H9 (cell line): ENCODE measurements at regions not wholly inside any gene's neighbourhood (a gene's known extent, or its start where the extent isn't known, plus 50 kb on each side); places are given as distances from the start of the nearest gene placed in this dataset.

Experiments
- DNase-seq: peaks from one replicate; pipeline ENCODE4 v3.0.0-alpha.2; 2017
- H2AFZ ChIP-seq: one replicate; pipeline ENCODE4 v1.6.1; 2013; ENCODE audit warnings: mild to moderate bottlenecking, low read length, control low read depth, moderate library complexity
- H2AK5ac ChIP-seq: 2 replicates; pipeline ENCODE4 v1.6.1; 2013; ENCODE audit warnings: low read length, control low read depth, mixed read lengths; ENCODE audit not compliant: insufficient read length
- H2BK120ac ChIP-seq: one replicate; pipeline ENCODE4 v1.6.1; 2013; ENCODE audit warnings: low read depth, mild to moderate bottlenecking, low read length, control low read depth, inconsistent platforms; ENCODE audit not compliant: poor library complexity, severe bottlenecking
- H2BK12ac ChIP-seq: 2 replicates; pipeline ENCODE4 v1.6.1; 2013; ENCODE audit warnings: low read length, control low read depth, mixed read lengths, low read depth; ENCODE audit not compliant: insufficient read length
- H2BK15ac ChIP-seq: 2 replicates; pipeline ENCODE4 v1.6.1; 2013; ENCODE audit warnings: low read depth, low read length, control low read depth
- H2BK20ac ChIP-seq: one replicate; pipeline ENCODE4 v1.6.1; 2013; ENCODE audit warnings: low read depth, mild to moderate bottlenecking, low read length, control low read depth, inconsistent platforms; ENCODE audit not compliant: poor library complexity, severe bottlenecking
- H2BK5ac ChIP-seq: 2 replicates; pipeline ENCODE4 v1.6.1; 2013; ENCODE audit warnings: low read length, control low read depth, mixed read lengths; ENCODE audit not compliant: insufficient read length
- H3K14ac ChIP-seq: 2 replicates; pipeline ENCODE4 v1.6.1; 2013; ENCODE audit warnings: low read length, control low read depth; ENCODE audit not compliant: insufficient read depth
- H3K18ac ChIP-seq: 2 replicates; pipeline ENCODE4 v1.6.1; 2013; ENCODE audit warnings: low read depth, mild to moderate bottlenecking, mixed read lengths, low read length, control low read depth; ENCODE audit not compliant: insufficient read length
- H3K23ac ChIP-seq: 2 replicates; pipeline ENCODE4 v1.6.1; 2013; ENCODE audit warnings: low read length, control low read depth, mixed read lengths, low read depth; ENCODE audit not compliant: insufficient read length
- H3K23me2 ChIP-seq: 2 replicates; pipeline ENCODE4 v1.6.1; 2013; ENCODE audit warnings: low read depth, mild to moderate bottlenecking, mixed read lengths, low read length, control low read depth; ENCODE audit not compliant: insufficient read length, poor library complexity, severe bottlenecking
- H3K27ac ChIP-seq: 2 replicates; pipeline ENCODE4 v1.5.1; 2013; ENCODE audit warnings: low read length, control low read depth, mixed read lengths, low read depth; ENCODE audit not compliant: insufficient read length
- H3K27me3 ChIP-seq: 2 replicates; pipeline ENCODE4 v1.6.1; 2013; ENCODE audit warnings: low read length, control low read depth, inconsistent platforms; ENCODE audit not compliant: insufficient read depth
- H3K4ac ChIP-seq: 2 replicates; pipeline ENCODE4 v1.6.1; 2013; ENCODE audit warnings: low read depth, mild to moderate bottlenecking, control low read depth, inconsistent platforms, low read length, moderate library complexity
- H3K4me1 ChIP-seq: 2 replicates; pipeline ENCODE4 v1.6.1; 2013; ENCODE audit warnings: low read length, control low read depth, inconsistent platforms; ENCODE audit not compliant: insufficient read depth
- H3K4me2 ChIP-seq: 2 replicates; pipeline ENCODE4 v1.6.1; 2013; ENCODE audit warnings: low read length, control low read depth, mixed read lengths; ENCODE audit not compliant: insufficient read length, insufficient read depth
- H3K56ac ChIP-seq: 2 replicates; pipeline ENCODE4 v1.6.1; 2013; ENCODE audit warnings: low read depth, mild to moderate bottlenecking, mixed read lengths, low read length, control low read depth; ENCODE audit not compliant: insufficient read length
- H3K79me1 ChIP-seq: 2 replicates; pipeline ENCODE4 v1.6.1; 2013; ENCODE audit warnings: low read depth, mild to moderate bottlenecking, moderate library complexity, low read length, control low read depth, inconsistent platforms; ENCODE audit not compliant: insufficient read depth, poor library complexity, severe bottlenecking
- H3K79me2 ChIP-seq: 2 replicates; pipeline ENCODE4 v1.6.1; 2013; ENCODE audit warnings: low read length, control low read depth, inconsistent platforms; ENCODE audit not compliant: insufficient read depth
- H3K9ac ChIP-seq: 2 replicates; pipeline ENCODE4 v1.6.1; 2013; ENCODE audit warnings: low read length, control low read depth, mixed read lengths; ENCODE audit not compliant: insufficient read length; ENCODE audit errors: extremely low read depth
- H3K9me3 ChIP-seq: one replicate; pipeline ENCODE4 v1.6.1; 2013; ENCODE audit warnings: low read depth, low read length, inconsistent platforms; ENCODE audit not compliant: control insufficient read depth
- H3T11ph ChIP-seq: one replicate; pipeline ENCODE4 v1.6.1; 2013; ENCODE audit warnings: mild to moderate bottlenecking, low read length, control low read depth, inconsistent platforms
- H4K20me1 ChIP-seq: one replicate; pipeline ENCODE4 v1.6.1; 2013; ENCODE audit not compliant: control insufficient read depth, insufficient read length, insufficient read depth
- H4K5ac ChIP-seq: 2 replicates; pipeline ENCODE4 v1.6.1; 2013; ENCODE audit warnings: low read depth, mild to moderate bottlenecking, mixed read lengths, low read length, control low read depth; ENCODE audit not compliant: insufficient read length
- H4K8ac ChIP-seq: replicated peaks from 2 replicates; pipeline ENCODE4 v1.6.1; 2013; ENCODE audit warnings: low read length, control low read depth, mixed read lengths, low read depth; ENCODE audit not compliant: insufficient read length
- H4K91ac ChIP-seq: 2 replicates; pipeline ENCODE4 v1.6.1; 2013; ENCODE audit warnings: low read depth, mild to moderate bottlenecking, moderate library complexity, mixed read lengths, low read length, control low read depth; ENCODE audit not compliant: insufficient read length
- H3K27ac Mint-ChIP-seq, 3 experiments: 2 replicates in 2 of 3; 3 replicates in 1 of 3; pipeline ENCODE4 v1.8.0; 2020 to 2021; ENCODE audit warnings: mixed read lengths in 3 of 3, mild to moderate bottlenecking in 1 of 3, moderate library complexity in 1 of 3
- H3K27me3 Mint-ChIP-seq: 2 replicates; pipeline ENCODE4 v1.8.0; 2021; ENCODE audit warnings: low read depth, mild to moderate bottlenecking, moderate library complexity, mixed read lengths
- H3K36me3 Mint-ChIP-seq, 3 experiments: 2 replicates in 2 of 3; 3 replicates in 1 of 3; pipeline ENCODE4 v1.8.0; 2020 to 2021; ENCODE audit warnings: low read depth in 3 of 3, mixed read lengths in 3 of 3; ENCODE audit not compliant: insufficient read depth in 1 of 3
- H3K4me1 Mint-ChIP-seq, 2 experiments: 2 replicates each; pipeline ENCODE4 v1.8.0; 2020; ENCODE audit warnings: mixed read lengths in 2 of 2
- H3K4me3 Mint-ChIP-seq, 2 experiments: 2 replicates in 1 of 2; 3 replicates in 1 of 2; pipeline ENCODE4 v1.8.0; 2020 to 2021; ENCODE audit warnings: mild to moderate bottlenecking in 2 of 2, mixed read lengths in 2 of 2, moderate library complexity in 1 of 2
- H3K9me3 Mint-ChIP-seq, 2 experiments: 2 replicates in 1 of 2; 3 replicates in 1 of 2; pipeline ENCODE4 v1.8.0; 2020; ENCODE audit warnings: mild to moderate bottlenecking in 2 of 2, mixed read lengths in 2 of 2, moderate library complexity in 1 of 2
- CTCF ChIP-seq: fragments of 200-600 bp; sonication (generic); conservative IDR thresholded peaks from 3 replicates; pipeline ENCODE4 v1.8.0; 2021; ENCODE audit warnings: antibody characterized with exemption, mild to moderate bottlenecking
- WGBS: extraction: QIAGEN DNeasy Blood & Tissue Kit; methylation state at CpG from one replicate; pipeline ENCODE4 v1.1.7; 2013; ENCODE audit warnings: missing lambda C conversion rate, low lambda C conversion rate, mixed read lengths; ENCODE audit not compliant: insufficient read length; ENCODE audit errors: extremely low coverage; 5-methylcytosine and 5-hydroxymethylcytosine counted together

GRCh38 chr15:93485438-93486327 lies 396.7 kb upstream of the RGMA start:
- TF ChIP-seq CTCF = peak; percentile 35; the same call in 2 of the 3 replicates
- H4K5ac ChIP-seq = no peak overlapping the region
- no peaks in the 10 kb centered on the region for H3K23me2 ChIP-seq
- no peak overlapping the region for H3K14ac ChIP-seq
- no peak overlapping the region for H3K4ac ChIP-seq
- H3K9ac ChIP-seq = no peak overlapping the region
- no peak overlapping the region for H4K8ac ChIP-seq
- no peak overlapping the region for H2BK5ac ChIP-seq
- no peaks in the 10 kb centered on the region for H3K79me1 ChIP-seq
- H3K23ac ChIP-seq = no peak overlapping the region
- H3K4me1 ChIP-seq = 0 out of 2 replicates have a peak, but pooled peaks cover 2% of the 10 kb centered on the region
- H3K27me3 ChIP-seq = no peaks in the 10 kb centered on the region
- H4K20me1 ChIP-seq = no peaks in the 10 kb centered on the region
- no peak overlapping the region for H2BK20ac ChIP-seq
- no peaks in the 10 kb centered on the region for H3K9me3 Mint-ChIP-seq
- no peak overlapping the region for H3K27ac Mint-ChIP-seq
- no peaks in the 10 kb centered on the region for H3K9me3 ChIP-seq
- no peak overlapping the region for H3K56ac ChIP-seq
- no peak overlapping the region for H3K27ac ChIP-seq
- no peaks in the 10 kb centered on the region for H3K79me2 ChIP-seq
- no peak for DNase-seq
- no peak overlapping the region for H3K4me2 ChIP-seq
- no peak overlapping the region for H2BK12ac ChIP-seq
- H3T11ph ChIP-seq = no peak overlapping the region
- no CpG with 5 or more reads among the region's 11 CpGs for WGBS
- peaks cover 21% of the 10 kb centered on the region for H3K27me3 Mint-ChIP-seq
- H3K36me3 Mint-ChIP-seq = peaks cover 0 to 4% (median 3%) of the 10 kb centered on the region in 3 experiments; a peak in 1 of 7 replicates
- no peak overlapping the region for H2AFZ ChIP-seq
- H2BK120ac ChIP-seq = no peak overlapping the region
- no peak overlapping the region for H2AK5ac ChIP-seq
- no peak overlapping the region for H3K18ac ChIP-seq
- H2BK15ac ChIP-seq = no peak overlapping the region
- H3K4me1 Mint-ChIP-seq = peaks cover 0 to 18% of the 10 kb centered on the region in 2 experiments; a peak in 2 of 4 replicates
- no peak overlapping the region for H3K4me3 Mint-ChIP-seq
- H4K91ac ChIP-seq = no peak overlapping the region
